Peyer's patch (tissue), 4 donors: ENCODE measurements at regions not wholly inside any gene's neighbourhood (a gene's known extent, or its start where the extent isn't known, plus 50 kb on each side); places are given as distances from the start of the nearest gene placed in this dataset.

ENCODE experiments used
- DNase-seq, 3 donors: peaks; one replicate each; pipeline ENCODE4 v3.0.0-alpha.2; 2017 to 2019
- H3K27ac ChIP-seq, 4 donors: fragments of 200-600 bp; sonication (generic); one replicate each; pipeline ENCODE4 v1.5.1; 2016 to 2019
- H3K27me3 ChIP-seq, 2 donors: fragments of 200-600 bp; sonication (generic); one replicate each; pipeline ENCODE4 v1.5.1; 2019
- H3K36me3 ChIP-seq, 3 donors: fragments of 200-600 bp; sonication (generic); one replicate each; pipeline ENCODE4 v1.5.1; 2016 to 2019
- H3K4me1 ChIP-seq, 4 donors: fragments of 200-600 bp; sonication (generic); one replicate each; pipeline ENCODE4 v1.5.1; 2016 to 2019
- H3K4me3 ChIP-seq, 4 donors: fragments of 200-600 bp; sonication (generic); 1 replicate in 3 of 4; 2 replicates in 1 of 4; pipeline ENCODE4 v1.5.1; 2016 to 2019; ENCODE audit warnings: mild to moderate bottlenecking in 1 of 4
- H3K9me3 ChIP-seq, 4 donors: fragments of 200-600 bp; sonication (generic); one replicate each; pipeline ENCODE4 v1.5.1; 2016 to 2019; ENCODE audit warnings: mild to moderate bottlenecking in 1 of 4
- POLR2A ChIP-seq, 2 donors: fragments of 450-650 bp; IDR thresholded peaks; one replicate each; pipeline ENCODE4 v1.5.1; 2017; ENCODE audit warnings: antibody characterized with exemption in 2 of 2, mild to moderate bottlenecking in 2 of 2, moderate library complexity in 2 of 2
- TF ChIP-seq, protein P1 (sequence below), 6 experiments: fragments of 450-650 bp in 4 of 6; fragments of 200-600 bp in 2 of 6; sonication (generic) in 1 of 6; IDR thresholded peaks; one replicate each; pipeline ENCODE4 v1.5.1; 2017 to 2019; ENCODE audit warnings: antibody characterized with exemption in 6 of 6, mild to moderate bottlenecking in 3 of 6, moderate library complexity in 1 of 6

DNA sequence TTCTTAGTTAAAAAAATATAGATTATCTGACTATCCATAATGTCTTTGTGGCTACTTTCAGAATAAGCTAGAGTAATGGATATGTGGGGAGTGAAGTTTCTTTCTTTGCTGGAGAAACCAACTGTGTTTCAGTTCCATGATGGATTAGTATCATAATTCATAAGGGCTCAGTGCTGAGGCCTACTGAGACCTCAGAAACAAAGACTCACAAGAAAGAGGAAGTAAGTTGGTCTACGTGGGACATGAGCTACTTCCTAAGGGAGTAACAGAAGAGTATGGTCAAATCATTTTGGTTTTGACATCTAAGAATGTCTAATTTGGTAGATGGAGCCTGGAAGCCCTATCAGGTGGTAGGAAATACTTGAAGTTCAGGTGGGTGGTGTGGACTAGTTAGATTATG lies 99.0 kb upstream of the HTR2A start:
- no peaks in the 10 kb centered on the region for H3K9me3 ChIP-seq
- H3K4me3 ChIP-seq, result no peak overlapping the region
- no peak for DNase-seq
- no peak overlapping the region for H3K27ac ChIP-seq
- no peaks in the 10 kb centered on the region for H3K36me3 ChIP-seq
- no peaks in the 10 kb centered on the region for H3K4me1 ChIP-seq
- no peaks in the 10 kb centered on the region for H3K27me3 ChIP-seq
- TF ChIP-seq, protein P1, sequence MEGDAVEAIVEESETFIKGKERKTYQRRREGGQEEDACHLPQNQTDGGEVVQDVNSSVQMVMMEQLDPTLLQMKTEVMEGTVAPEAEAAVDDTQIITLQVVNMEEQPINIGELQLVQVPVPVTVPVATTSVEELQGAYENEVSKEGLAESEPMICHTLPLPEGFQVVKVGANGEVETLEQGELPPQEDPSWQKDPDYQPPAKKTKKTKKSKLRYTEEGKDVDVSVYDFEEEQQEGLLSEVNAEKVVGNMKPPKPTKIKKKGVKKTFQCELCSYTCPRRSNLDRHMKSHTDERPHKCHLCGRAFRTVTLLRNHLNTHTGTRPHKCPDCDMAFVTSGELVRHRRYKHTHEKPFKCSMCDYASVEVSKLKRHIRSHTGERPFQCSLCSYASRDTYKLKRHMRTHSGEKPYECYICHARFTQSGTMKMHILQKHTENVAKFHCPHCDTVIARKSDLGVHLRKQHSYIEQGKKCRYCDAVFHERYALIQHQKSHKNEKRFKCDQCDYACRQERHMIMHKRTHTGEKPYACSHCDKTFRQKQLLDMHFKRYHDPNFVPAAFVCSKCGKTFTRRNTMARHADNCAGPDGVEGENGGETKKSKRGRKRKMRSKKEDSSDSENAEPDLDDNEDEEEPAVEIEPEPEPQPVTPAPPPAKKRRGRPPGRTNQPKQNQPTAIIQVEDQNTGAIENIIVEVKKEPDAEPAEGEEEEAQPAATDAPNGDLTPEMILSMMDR (IDR thresholded peaks at IDR 0.05), result no peak
- TF ChIP-seq POLR2A (IDR thresholded peaks at IDR 0.05), result no peak

DNA sequence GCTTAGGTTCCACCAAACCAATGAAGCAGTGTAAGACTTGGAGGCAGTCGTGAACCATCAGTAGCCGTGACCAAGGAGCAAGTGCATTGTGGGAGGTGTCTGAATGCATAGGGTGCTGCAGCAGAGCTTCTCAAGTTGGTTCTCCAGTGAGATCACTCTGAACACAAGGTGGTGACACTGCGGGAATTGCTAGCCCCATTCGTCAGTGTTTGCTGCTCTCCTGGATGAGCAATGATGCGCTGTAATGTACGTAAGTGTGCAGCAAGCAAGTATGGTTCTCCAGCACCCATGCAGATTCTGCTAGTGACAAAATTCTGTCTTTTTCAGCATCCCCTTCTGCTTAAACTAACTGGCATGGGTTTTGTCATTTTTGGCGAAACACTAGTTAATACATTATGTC lies 97.6 kb upstream of the HTR2A start:
- no peaks in the 10 kb centered on the region for H3K9me3 ChIP-seq
- H3K27ac ChIP-seq, result no peak overlapping the region
- H3K27me3 ChIP-seq, result no peaks in the 10 kb centered on the region
- no peaks in the 10 kb centered on the region for H3K4me1 ChIP-seq
- TF ChIP-seq, protein P1 (IDR thresholded peaks at IDR 0.05), result no peak
- TF ChIP-seq POLR2A (IDR thresholded peaks at IDR 0.05), result no peak
- H3K4me3 ChIP-seq, result no peak overlapping the region
- H3K36me3 ChIP-seq, result no peaks in the 10 kb centered on the region
- DNase-seq, result no peak

DNA sequence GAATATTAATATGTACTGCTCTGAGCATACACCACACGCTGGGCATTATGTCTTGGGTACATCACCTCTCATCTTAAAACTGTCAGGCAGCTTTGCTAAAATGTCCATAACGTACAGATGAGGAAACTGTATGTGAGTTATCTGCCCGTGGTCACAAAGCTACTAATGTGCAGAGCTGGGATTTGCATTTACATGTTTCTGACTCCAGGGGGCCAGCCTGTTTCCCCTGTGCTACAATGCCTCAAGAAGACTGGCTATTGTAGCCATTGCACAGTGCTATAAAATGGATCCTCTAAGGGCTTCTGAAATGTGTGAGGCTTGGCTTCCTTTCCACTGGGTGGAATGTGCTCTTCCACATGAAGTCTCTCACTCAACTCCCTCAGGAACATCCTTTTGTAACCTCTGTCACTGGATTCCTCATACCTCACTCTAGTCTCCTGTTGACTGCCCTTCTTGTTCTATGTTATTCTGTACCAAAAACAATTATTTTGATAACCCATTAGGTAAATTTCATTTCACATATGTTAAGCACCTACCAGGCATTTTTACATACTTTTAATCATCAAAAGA lies 95.6 kb upstream of the HTR2A start:
- no peak for DNase-seq
- no peak overlapping the region for H3K27ac ChIP-seq
- H3K4me3 ChIP-seq, result no peak overlapping the region
- H3K9me3 ChIP-seq, result no peaks in the 10 kb centered on the region
- H3K36me3 ChIP-seq, result no peaks in the 10 kb centered on the region
- H3K4me1 ChIP-seq, result no peaks in the 10 kb centered on the region
- no peaks in the 10 kb centered on the region for H3K27me3 ChIP-seq
- TF ChIP-seq, protein P1 (IDR thresholded peaks at IDR 0.05), result no peak
- TF ChIP-seq POLR2A (IDR thresholded peaks at IDR 0.05), result no peak

DNA sequence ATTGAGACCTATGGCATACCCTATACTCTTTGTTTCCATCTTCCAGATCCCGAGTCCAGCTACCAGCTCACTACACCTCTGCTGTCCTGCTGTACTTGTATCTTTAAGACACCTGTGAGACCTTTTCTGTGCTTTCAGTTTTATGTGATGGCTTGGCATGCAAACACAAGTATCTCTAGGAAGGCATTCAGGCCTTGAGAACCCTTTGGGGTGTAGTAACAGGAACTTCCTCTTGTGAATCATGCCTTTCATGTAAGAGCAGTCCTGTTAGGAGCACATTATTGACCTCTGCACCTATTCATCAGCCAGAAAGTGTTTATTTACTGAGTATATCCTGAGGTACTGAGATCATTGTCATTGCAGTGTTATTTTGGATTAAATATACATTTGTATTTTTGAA lies 87.0 kb upstream of the HTR2A start:
- no peak for TF ChIP-seq POLR2A (IDR thresholded peaks at IDR 0.05)
- TF ChIP-seq, protein P1 (IDR thresholded peaks at IDR 0.05), result no peak
- DNase-seq, result no peak
- Histone ChIP-seq H3K4me3 (no peak overlapping the region), H3K27ac (peak overlapping the region in 1 of 4 donors; percentile 62), H3K9me3 (no peaks in the 10 kb centered on the region), H3K36me3 (no peaks in the 10 kb centered on the region), H3K4me1 (no peaks in the 10 kb centered on the region), H3K27me3 (no peaks in the 10 kb centered on the region)

DNA sequence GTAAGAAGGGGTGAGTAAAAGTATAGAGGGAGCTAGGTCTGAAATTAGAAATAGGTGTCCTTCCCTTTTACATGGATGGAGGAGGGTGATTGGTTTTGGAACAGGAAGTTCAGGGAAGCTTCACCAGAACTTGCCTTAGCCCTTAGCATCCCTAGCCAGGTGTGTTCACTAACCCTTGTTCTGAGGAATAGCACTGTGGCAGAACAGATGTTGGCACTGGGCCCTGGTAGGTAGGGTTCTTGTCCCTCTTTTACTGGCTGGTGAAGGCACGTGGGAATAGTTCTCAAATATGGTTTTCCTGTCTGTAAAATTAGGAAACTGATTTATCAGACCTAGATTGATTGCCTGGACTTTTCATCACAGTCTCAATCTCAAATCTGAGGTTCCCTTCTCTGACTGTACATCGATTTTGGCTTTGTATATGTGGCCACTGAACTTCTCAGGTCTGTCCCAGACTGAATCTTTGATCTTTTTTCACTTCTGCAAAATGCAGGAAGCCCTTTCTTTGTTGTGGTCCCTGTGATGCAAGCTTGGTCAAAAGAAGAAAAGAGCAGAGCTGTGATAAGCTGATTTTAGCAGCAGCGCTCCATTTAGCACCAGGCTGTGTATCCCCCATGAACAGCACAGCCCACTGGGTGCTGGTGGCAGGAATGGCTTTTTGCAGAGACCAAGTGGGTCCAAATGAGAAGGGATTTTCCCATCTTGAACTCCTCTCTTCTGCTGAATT lies 86.2 kb upstream of the HTR2A start:
- no peaks in the 10 kb centered on the region for H3K9me3 ChIP-seq
- no peak overlapping the region for H3K4me3 ChIP-seq
- DNase-seq, result peak in 2 of 3 donors; percentile 66 to 73
- TF ChIP-seq, protein P1 (IDR thresholded peaks at IDR 0.05), result no peak
- TF ChIP-seq POLR2A (IDR thresholded peaks at IDR 0.05), result no peak
- no peaks in the 10 kb centered on the region for H3K27me3 ChIP-seq
- no peaks in the 10 kb centered on the region for H3K4me1 ChIP-seq
- H3K36me3 ChIP-seq, result no peaks in the 10 kb centered on the region
- H3K27ac ChIP-seq, result peak overlapping the region in 1 of 4 donors; percentile 62
